GM21529 (cell line): ENCODE measurements at regions not wholly inside any gene's neighbourhood (a gene's known extent, or its start where the extent isn't known, plus 50 kb on each side); places are given as distances from the start of the nearest gene placed in this dataset.
"Not testable (repeated sequence)": the region's sequence is repeated elsewhere in the genome, so short reads cannot be mapped to it uniquely, and the experiment has no call there.

Experiments used
- ATAC-seq: cut with Tn5 transposase; IDR thresholded peaks from one replicate; pipeline ENCODE4 v1.9.1; 2021; ENCODE audit not compliant: unreplicated experiment

DNA sequence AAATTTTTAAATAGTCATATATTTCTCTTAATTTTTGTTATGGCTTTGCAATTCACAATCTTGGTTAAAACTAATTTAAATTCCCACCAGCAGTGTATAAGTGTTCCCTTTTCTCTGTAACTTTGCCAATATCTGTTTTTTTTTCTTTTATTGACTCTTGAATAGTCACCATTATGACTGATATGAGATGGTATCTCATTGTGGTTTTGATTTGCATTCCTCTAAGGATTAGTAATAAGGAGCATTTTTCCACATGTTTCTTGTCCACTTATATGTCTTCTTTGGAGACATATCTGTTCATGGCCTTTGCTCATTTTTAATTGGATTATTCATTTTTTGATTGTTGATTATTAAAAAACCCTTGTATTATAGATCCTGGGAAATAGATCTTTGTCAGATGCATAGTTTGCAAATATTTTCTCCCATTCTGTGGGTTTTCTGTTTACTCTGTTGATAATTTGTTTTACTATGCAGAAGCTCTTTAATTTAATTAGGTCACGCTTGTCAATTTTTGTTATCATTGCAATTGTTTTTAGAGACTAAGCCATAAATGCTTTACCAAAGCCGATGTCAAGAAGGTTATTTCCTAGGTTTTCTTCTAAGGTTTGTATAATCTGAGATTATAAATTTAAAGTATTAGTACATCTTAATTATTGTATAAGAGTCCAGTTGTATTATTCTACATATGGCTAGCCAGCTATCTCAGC, 610.9 kb downstream of the CHSY3 start:
- no peak for ATAC-seq

DNA sequence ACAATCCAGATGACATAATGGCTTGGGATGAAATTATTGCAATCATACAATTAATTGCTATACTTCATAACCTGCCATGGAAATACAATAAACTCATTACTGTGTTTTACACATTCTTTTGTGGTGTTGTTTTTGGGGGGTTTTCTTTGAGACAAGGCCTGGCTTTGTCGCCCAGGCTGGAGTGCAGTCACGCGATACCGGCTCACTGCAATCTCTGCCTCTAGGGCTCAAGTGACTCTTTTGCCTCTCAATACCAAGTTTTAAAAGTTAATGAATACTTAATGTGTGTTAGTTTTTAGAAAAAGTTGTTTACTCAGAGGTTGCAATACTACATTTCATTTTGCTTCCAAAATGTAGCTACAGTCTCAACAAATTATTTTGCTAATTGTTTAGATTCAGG, 598.4 kb downstream of the CHSY3 start:
- ATAC-seq = no peak

DNA sequence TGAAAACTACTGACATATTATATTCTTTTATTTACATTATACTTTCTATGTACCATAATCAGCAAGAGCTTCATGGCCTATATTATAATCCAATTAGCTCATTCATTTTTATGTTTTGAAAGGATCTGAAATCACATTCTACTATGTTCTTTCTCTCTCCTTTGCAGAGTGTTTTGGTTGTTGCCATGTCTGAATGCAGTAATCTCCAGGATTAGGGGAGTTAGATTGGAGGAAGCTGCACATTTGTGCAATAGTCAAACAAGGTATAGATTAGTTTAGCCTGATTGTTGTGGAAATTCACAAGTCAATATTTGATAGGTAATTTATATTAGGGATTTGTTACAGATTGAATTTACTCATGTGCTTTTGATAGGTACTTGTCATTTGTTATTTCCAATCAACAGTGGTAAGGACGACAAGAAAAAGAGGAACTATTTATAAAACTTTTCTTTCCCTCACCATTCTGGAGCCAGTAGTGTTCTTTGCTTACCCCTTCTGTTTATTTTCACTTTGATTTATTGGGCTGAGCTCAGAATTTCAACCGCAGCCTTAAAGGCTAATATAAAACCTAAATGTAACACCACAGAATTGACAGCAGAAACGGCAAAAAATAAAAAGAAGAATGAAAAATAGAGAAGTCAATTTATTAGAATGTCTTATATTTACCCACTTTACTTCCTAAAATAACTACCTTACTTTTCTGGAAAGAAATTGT, 597.0 kb downstream of the CHSY3 start:
- ATAC-seq = no peak

DNA sequence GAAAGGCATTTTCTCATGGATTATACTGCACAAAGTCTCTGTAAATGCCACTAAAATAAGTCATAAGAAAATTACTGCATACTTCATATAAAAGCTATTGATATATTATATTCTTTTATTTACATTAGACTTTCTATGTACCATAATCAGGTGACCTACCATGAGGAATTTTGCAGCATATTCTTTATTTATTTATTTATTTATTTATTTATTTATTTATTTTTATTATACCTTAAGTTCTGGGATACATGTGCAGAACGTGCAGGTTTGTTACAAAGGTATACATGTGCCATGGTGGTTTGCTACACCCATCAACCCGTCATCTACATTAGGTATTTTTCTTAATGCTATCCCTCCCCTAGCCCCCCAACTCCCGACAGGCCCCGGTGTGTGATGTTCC, 596.2 kb downstream of the CHSY3 start:
- ATAC-seq = not testable (repeated sequence)

DNA sequence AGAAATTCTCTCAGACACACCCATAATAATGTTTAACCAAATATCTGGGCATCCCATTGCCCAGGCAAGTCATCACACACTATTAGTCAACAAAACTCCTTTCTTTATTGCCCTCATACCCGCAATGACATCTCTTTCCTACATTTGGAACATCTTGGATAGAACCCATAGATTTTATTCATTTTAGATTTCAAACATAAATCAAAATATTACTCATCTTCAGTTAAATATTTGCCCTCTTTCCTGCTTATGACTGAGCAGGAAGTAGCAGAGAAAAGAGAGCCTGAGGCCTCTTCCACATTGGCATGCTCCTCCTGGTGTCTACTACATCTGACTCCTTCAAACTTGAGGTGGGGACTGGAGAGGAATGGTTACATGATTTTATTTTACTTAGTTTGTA, 592.0 kb downstream of the CHSY3 start:
- no peak for ATAC-seq

DNA sequence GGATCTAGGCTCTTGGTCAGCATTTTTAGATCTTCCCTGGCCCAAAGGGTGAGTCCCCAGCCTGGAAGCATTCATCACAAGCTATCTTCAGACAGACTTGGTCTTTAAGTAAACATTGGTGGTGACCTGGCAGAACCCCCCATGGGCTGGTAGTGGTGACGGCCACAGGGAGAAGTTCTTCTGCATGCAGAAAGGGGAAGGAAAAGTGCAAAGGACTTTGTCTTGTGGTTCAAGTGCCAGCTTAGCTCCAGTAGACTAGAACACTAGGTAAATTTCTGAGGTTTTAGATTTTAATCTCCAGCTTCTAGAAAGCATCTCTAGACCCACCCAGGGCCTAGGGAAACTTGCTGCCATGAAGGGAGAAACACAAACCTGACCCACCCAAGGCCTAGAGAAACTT, 584.0 kb downstream of the CHSY3 start:
- no peak for ATAC-seq

DNA sequence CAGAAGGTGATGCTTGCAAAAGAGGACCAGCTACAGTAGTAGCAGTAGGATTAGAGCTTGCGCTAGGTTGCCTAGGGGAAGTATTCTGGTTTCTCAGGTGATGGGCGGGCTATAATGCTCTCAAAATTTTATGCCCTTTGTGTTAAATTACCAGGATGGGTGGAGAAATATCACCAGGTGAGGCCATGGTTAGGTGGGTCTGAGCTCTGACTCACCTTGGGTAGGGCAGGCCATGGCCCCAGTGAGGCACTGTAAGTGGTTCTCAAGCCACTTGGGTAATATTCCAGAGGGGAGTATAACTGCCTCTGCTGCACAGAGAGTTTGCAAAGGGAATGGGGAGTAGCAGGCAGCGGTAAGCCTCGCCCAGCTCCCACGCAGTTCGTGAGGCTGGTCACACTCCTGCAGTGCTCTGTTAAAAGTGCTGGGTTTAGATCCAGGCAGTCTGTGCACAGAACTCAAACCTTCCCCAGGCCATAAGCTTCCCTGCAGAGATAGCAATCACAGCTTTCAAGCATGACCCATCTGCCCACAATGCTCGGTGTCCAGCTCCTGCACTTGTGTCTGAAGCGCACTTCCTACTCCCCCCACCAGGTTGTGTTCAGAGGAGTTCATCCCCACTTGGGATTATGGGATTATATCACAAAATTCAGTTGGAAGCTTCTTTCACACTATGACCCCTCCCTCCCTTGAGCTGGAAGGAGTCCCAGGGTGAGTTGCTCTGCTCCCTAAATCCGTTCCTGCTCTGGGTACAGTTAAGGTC, 575.0 kb downstream of the CHSY3 start:
- ATAC-seq = no peak

DNA sequence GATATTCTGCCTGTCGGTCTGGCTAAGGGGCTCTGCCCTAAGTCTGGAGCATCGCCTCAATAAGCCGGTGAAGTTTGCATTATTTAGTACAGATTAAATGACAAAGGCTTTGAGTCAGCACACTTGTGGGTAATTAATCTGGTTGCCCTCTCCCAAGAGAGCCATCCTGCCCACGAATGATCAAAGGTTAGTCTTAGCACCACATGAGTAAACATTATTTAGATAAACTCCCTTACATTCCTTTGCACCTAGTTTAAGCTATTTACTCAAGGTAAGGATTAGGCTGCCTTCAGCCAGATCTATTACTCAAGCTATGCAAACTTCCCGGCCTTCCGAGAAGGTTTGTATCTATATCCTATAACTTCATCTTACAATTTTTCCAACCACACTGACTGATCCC, 572.1 kb downstream of the CHSY3 start:
- no peak for ATAC-seq

DNA sequence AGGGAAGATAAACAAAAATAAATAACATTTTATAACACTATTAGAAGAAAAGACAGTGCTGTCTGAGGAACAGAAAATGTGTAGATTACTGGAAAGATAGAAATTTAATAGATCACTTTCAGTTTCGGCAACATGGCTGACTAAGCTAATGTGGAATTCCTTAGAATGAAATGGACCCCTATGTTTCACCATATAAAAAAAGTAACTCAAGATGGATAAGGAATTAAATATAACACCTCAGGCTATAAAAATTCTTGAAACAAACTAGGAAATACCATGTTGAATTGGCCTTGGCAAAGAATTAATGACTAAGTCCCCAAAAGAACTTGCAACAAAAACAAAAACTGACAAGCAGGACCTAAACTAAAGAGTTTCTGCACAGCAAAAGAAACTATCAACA, 558.3 kb downstream of the CHSY3 start:
- no peak for ATAC-seq

DNA sequence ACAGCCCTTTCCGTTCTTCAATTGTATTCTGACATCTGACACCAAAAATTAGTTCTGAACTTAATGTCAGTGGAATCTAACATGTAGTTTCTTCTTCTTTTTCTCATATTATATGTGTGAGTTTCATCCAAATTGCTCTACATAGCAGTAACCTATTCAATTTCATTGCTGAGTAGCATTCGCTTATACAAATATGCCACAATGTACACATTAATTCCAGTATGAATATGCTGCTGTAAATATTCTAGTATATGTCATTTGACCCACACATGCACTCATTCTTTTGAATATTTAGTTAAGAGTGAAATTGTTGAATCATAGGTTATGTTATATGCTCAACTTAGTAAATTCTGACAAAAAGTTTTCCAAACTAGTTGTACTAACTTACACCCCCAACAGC, 550.9 kb downstream of the CHSY3 start:
- ATAC-seq = no peak

DNA sequence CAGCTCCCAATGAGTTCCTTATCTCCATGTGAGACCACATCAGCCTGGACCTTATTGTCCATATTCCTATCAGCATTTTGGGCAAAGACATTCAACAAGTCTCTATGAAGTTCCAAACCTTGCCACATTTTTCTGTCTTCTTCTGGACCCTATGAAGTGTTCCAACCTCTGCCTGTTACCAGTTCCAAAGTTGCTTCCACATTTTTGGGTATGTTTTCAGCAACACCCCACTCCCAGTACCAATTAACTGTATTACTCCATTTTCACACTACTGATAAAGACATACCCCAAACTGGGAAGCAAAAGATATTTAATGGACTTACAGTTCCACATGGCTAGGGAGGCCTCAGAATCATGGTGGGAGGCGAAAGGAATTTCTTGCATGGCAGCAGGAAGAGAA, 548.5 kb downstream of the CHSY3 start:
- no peak for ATAC-seq

DNA sequence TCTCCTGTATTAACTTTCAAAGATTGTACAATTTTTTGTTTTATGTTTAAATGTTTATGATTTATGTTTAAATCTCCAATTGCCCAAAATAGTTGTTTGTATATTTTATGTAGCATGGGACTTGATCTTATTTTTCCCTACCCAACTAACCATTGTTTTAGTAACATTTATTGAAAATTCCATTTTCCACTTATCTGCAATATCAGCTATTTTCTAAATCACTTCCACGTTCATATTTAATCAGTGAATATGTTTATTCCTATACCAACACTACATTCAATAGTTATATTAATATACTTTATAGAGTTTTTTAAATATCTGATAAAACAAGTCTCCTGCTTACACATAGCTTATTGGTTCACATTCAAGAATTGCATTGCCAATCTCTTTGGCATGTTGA, 532.2 kb downstream of the CHSY3 start:
- no peak for ATAC-seq

DNA sequence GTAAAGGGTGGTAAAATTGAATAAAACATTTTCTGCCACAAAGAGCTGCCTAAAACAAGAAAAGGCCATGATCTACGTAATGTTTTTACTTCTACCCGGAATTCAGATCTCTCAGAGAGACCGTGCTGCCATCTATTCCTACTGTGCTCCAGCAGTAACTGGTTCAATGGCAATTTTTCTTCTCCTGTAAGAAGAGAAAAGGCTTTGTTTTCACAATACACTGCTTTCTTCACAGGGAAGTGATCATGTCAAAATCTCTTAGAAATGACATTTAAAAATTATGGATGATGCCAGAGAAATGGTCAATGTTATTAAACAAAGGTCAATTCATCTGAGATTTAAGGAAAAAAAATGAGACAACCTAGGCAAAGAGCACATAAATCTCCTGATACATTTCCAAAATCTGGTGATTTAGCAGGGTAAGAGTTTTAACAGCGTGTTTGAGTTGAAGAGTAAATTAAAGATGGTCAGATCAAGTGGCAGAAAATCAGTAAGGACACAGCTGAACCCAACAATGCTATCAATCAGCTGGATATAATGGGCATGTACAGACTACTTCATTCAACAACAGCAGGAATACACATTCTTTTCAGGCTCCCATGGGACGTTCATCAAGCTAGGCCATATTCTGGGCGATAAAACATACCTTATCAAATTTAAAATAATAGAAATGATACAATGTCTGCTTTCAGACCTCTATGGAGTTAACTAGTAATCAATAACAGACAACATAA, 523.1 kb downstream of the CHSY3 start:
- no peak for ATAC-seq

DNA sequence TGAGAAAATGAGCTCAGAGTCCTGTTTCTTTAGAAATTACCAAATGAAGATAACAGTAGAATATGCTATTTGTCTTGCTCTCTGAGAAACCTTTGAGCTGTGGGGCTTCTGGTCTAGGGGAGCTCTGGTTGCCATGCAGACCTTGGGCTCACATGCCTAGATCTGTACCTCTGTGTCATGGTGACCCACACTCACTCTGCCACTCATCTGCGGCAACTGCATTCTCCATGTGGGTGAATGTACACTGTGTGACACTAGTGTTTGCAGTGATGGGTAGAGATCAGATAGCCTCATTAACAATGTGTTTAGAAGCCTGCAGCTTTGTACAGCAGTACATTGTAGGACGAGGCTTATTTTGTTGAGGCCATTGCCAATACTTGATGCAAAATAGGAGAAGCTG, 521.2 kb downstream of the CHSY3 start:
- no peak for ATAC-seq

DNA sequence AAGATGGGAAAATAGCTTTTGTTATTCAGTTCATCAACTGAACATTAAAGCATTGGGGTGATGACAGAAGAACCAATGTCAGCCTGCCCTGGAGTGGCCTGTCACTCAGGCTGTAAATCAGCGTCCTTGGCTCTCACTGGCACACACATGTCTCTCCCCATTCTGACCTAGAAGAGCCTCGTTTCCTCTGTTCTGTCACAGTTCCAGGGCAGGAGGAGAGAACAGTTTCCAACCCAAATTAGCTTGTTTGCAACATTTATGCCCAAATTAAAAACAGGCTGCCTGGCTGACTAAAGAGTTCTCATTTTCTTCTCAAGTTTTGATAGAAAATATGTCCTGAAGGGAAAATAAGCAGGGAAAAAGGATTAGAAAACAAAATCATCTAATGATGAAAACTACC, 520.1 kb downstream of the CHSY3 start:
- no peak for ATAC-seq

DNA sequence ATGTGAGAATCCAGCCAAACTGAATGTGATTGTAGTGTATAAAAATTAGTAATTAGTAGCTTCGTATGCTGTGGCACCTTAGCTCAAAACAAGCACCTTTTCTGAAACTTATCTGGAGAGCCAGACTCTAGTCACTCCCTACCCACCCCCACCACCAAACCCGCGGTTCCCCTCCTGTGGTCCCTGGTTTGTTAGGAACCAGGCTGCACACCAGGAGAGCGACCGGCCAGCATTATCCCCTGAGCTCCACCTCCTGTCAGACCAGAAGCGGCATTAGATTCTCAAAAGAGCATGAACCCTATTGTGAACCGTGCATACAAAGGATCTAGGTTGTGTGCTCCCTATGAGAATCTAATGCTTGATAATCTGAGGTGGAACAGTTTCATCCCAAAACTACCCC, 498.6 kb downstream of the CHSY3 start:
- no peak for ATAC-seq

DNA sequence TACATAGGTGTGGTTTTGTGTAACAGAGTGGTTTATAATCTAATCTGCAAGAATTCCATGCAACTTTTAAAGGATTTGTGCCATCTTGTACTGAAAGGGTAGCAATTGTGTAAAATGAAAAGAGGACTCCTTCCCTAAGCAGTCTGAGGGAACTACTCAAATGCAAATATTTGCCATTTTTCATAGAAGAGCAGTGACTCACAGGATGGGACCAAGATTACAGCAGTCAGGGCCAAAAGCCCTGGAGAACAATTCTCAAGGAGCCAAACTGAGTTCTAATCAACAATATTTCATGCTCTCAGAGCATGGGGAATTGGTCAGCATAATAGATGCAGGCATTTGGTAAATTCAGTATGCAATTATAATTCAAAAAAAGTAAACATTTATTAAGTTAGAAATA, 495.8 kb downstream of the CHSY3 start:
- no peak for ATAC-seq

DNA sequence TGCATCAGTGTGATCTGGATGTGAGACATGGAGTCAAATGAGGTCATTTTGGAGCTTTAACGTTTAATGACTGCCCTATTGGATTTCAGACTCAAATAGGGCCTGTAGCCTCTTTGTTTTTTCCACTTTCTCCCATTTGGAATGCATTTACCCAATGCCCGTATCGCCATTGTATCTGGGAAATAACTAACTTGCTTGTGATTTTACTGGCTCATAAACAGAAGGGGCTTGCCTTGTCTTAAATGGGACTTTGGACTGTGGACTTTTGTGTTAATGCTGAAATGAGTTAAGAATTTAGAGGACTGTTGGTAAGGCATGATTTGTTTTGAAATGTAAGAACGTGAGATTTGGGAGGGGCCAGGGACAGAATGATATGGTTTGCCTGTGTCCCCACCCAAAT, 494.6 kb downstream of the CHSY3 start:
- no peak for ATAC-seq

DNA sequence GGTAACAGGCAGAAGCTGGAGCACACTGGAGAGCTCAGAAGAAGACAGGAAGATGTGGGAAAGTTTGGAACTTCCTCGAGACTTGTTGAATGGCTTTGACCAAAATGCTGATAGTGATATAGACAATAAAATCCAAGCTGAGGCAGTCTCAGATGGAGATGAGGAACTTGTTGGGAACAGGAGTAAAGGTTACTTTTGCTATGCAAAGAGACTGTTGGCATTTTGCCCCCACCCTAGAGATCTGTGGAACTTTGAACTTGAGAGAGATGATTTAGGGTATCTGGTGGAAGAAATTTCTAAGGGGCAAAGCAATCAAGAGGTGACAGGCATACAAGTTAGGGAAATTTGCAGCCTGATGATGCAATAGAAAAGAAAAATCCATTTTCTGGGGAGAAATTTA, 493.5 kb downstream of the CHSY3 start:
- not testable (repeated sequence) for ATAC-seq

DNA sequence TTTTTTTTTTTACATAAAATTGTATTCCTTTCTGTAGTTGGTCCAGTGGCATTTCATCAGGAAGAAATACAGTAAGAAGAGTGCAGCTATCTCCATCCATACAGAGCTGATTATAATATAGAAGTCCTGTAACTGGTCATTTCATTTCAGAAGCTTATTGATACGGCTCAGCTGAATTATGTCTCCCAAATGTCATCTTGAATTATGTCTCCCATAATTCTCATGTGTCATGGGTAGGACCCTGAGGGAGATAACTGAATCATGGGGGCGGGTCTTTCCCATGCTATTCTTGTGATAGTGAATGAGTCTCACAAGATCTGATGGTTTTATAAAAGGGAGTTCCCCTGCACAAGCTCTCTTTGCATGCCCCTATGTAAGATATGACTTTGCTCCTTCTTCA, 492.9 kb downstream of the CHSY3 start:
- ATAC-seq = no peak

DNA sequence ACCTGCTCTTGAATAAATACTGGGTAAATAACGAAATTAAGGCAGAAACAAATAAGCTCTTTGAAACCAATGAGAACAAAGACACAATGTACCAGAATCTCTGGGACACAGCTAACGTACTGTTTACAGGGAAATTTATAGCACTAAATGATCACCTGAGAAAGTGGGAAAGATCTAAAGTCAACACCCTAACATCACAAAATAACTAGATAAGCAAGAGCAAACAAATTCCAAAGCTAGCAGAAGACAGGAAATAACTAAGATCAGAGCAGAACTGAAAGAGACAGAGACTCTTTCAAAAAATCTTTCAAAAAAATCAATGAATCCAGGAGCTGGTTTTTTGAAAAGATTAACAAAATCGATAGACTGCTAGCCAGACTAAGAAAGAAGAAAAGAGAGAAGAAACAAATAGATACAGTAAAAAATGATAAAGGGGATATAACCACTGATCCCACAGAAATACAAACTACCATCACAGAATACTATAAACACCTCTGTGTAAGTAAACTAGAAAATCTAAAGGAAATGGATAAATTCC, 487.5 kb downstream of the CHSY3 start:
- ATAC-seq = not testable (repeated sequence)
